Globus pallidus (tissue), 1 donor: ENCODE measurements at regions not wholly inside any gene's neighbourhood (a gene's known extent, or its start where the extent isn't known, plus 50 kb on each side); places are given as distances from the start of the nearest gene placed in this dataset.
"Not testable (repeated sequence)": the region's sequence is repeated elsewhere in the genome, so short reads cannot be mapped to it uniquely, and the experiment has no call there.

Experiments used
- DNase-seq: peaks from one replicate; pipeline ENCODE4 v3.0.0-alpha.2; 2015; ENCODE audit warnings: low spot score

- DNase-seq: no peak
Observed at GRCh38 chr5:5751498-5751897, 329.0 kb downstream of the ICE1 start.

DNA sequence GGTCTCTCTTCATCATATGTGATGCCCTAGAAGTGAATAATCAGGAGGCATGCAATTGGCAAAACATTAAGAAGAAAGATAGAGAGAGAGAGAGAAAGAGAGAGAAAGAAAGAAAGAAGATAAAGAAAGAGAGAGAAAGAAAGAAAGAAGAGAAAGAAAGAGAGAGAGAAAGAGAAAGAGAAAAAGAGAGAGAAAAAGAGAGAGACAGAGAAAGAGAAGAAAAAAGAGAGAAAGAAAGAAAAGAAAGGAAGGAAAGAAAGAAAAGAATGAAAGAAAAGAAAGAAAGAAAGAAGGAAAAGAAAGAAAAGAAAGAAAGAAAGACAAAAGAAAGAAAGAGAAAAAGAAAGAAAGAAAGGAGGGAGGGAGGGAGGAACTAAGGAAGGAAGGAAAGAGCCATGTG, 318.9 kb downstream of the ICE1 start:
- DNase-seq: no peak

DNA sequence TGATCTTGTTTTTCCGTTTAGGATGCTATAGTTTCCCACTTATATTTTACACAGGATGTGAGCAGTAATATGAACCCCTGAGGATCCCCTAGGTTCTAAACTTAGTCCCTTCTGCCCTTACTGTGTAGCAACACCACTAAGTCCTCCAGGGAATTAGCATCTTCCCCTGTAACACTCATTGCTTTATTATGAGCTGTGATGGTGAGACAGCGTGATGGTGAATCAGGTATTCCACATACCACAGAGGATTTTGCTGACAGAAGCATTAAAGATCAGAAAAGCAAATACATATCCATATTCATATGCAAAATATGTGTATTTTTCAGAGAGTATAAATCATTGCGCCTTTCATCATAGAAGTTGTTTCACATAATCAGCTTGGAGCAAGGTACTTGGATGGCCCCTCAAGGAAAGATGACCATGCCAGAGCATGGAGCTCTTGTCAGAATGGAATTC, 317.0 kb downstream of the ICE1 start:
- no peak for DNase-seq

DNA sequence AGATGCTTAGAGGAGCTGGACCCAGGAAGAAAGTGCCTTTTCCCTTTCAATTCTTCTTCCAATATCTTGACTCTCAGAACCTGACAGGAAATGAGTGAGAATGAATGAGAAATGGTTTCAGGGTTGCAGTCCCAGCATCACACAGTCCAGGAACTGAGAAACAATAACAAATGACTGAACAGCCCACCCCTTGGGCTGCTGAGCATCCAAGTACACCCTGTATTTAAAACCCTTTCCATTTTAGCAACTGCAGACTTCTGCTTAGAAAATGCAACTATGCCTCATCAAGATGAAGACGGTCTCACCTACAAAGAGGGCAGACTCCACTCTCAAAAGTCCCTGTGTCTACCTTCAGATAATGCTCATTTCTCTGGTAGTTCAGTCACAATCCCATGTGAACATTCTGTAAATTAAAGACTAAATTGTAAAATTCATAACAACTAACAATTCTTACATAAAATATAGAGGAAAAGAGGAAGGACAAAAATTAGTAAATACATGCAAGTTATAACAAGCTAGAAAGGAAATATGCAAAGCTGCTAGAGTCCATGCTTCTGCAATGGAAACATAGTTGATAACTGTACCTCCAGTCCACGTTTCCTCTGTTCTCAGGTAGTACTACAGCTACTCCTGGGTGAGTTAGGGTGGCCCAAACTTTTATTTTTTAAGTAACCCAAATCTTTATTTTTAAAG, 316.5 kb downstream of the ICE1 start:
- no peak for DNase-seq

GRCh38 chr5:5736007-5736406, 313.5 kb downstream of the ICE1 start:
- no peak for DNase-seq

DNA sequence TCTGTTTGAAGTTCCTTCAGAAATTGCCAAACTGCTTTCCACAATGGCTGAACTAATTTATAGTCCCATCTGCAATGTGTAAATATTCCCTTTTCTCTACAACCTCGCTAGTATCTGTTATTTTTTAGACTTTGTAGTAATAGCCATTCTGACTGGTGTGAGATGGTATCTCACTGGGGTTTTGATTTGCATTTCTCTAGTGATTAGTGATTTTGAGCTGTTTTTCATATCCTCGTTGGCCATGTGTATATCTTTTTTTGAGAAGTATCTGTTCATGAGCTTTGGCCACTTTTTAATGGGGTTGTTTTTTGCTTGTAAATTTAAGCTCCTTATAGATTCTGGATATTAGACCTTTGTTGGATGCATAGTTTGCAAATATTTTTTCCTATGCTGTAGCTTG, 310.6 kb downstream of the ICE1 start:
- DNase-seq: not testable (repeated sequence)

GRCh38 chr5:5726401-5726800, 303.9 kb downstream of the ICE1 start:
- DNase-seq: no peak

GRCh38 chr5:5721881-5722280, 299.4 kb downstream of the ICE1 start:
- no peak for DNase-seq

- no peak for DNase-seq
Observed at GRCh38 chr5:5719292-5719691, 296.8 kb downstream of the ICE1 start.

GRCh38 chr5:5716665-5717064, 294.2 kb downstream of the ICE1 start:
- DNase-seq: no peak

GRCh38 chr5:5711592-5711991, 289.1 kb downstream of the ICE1 start:
- DNase-seq: no peak

DNA sequence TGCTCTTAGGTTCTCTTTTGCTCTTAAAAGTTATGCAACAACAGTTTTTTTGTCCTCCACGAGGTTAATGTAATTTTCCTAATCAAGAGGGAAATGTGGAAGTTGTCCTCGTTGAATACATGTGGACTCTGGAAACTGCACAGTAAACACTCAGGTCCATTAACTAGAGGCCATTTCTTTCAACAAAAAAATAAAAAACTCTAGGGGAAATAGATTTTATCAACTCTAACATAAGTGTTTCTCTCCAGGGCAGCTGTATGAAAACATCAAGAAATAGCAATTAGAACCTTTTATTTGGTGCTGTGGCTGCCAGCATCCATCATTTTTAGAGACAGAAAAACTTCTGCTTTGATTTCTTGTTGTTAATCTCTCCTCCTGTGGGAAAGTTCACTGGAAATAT, 288.6 kb downstream of the ICE1 start:
- no peak for DNase-seq

- no peak for DNase-seq
Observed at GRCh38 chr5:5710471-5710870, 288.0 kb downstream of the ICE1 start.

DNA sequence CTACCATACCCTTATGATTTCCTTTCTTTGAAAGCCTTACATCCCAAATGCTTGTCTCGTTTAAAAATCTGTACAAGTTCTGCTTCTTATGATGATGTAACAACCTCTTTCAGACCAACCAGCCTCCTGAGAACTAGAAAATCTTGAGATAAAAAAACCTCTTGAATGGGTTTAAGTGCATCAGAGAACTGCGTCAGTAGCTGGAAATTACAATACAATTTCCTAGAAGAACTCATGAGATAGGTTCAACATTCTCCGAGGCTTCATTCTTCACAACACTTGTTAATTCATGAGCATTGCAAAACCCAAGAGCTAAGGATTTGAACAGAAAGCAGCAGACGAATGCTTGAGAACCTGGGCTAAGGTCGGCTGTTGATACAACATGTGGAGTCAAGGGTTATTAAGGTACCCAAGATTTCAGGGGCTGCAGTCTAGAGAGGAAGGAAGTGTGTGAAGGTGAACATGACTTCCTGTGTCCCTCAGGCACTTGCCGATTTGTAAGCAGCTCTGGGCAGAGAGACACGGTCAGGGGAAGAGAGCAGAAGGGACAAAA, 286.0 kb downstream of the ICE1 start:
- DNase-seq: no peak

GRCh38 chr5:5705010-5705409, 282.5 kb downstream of the ICE1 start:
- DNase-seq: no peak

DNA sequence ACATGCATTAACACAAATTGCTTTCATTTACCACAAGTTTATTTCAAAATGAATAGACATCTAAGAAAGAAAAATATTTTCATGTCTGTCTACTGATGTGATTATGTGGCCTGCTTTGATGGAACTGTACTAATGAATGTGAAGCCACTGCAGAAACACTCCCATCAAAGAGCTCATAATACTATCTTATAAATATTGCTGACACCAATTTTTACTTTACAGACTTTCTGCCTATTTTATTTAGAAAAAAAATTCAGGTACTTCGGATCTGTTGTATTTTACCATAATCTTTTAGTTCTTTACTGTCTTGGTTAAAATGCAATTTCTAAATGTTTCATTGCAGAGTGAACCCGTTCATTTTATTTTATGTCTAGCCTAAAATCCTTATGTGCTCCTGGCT, 281.9 kb downstream of the ICE1 start:
- DNase-seq: no peak

DNA sequence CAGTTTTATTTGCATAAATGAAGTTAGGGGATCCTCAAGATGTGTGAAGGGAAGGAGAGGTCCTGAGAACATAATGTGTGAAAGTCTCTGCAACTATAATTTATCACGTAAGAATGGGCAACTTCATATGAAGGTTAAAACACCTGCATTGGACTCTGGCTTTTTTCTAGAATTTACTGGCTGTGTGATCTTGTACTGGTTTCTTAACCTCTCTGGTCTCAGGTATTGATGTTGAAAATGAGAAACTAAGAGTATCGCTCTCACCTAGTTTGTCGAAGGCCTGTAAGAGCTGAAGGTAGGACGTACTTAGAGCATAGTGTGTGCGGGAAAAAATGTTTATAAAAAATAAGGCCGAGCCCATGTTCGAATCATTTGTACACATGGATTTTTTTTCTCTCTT, 280.5 kb downstream of the ICE1 start:
- no peak for DNase-seq

DNA sequence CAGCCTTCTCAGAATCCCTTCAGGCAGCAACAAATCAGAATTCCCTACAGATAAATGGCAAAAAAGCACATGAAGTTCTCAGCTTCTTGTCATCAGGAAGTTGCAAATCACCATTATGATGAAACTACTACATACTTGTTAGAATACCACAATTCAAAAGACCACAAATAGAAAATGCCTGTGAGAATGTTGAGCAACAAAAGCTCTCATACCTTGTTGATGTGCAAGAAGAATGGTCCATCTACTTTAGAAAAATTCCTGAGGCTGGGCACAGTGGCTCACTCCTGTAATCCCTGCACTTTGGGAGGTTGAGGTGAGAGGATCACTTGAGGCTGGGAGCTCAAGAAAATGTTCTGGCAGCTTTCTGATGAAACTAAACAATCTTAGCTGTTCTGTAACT, 278.1 kb downstream of the ICE1 start:
- DNase-seq: no peak

DNA sequence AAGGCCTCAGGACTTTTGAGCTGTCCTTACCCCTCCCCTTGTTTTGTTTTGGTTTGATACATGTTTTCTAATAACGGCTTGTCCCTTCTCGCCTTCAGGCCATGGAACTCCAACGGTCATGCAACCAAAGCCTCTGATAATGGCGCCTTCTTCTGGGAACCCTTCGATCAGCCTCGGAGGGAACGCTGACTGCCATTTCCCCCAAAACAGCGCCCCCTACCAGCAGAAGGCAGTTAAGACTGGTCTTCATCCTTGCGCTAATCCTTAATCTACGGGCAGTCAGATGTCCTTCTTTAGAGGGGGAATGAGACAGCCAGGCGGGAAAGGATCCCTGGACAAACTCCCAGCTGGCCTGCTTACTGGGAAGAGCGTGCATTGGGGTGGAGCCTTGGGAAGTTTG, 276.6 kb downstream of the ICE1 start:
- DNase-seq: no peak

DNA sequence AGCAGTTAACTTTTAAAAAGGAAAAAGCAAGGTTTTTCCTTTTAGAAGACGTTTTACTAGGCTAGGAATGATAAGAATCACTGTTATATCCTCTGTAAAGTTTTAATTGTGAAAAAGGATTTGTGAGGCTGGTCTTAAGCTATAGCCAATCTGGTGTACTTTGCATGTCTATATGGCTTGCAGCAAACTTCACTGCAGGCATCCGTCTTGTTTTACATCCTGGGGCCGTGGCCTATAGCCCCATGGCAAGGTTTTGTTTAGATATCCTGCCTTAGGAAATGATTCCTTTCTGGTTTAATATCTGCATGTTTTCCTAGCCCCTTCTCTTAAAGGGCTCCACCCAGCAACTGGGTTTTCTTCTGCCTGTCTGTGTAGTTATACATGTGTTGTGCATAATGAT, 272.8 kb downstream of the ICE1 start:
- DNase-seq: no peak

DNA sequence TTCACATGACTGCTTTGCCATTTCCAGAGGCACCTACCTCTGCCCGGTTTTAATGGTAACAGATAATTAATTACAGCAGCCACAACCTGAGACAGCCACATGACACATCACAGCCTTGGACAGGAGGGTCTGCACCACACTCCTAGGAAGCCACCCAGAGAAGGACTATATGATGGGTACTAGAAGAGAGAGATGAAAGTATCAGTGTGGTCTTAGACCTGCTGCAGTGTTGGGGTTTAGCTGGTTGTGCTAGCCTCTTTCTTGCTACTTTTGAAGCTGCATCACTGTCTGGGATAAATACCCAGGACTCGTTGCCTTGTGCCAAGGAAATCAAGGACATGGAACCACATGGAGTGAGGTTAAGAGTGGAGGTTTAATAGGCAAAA, 266.4 kb downstream of the ICE1 start:
- no peak for DNase-seq

DNA sequence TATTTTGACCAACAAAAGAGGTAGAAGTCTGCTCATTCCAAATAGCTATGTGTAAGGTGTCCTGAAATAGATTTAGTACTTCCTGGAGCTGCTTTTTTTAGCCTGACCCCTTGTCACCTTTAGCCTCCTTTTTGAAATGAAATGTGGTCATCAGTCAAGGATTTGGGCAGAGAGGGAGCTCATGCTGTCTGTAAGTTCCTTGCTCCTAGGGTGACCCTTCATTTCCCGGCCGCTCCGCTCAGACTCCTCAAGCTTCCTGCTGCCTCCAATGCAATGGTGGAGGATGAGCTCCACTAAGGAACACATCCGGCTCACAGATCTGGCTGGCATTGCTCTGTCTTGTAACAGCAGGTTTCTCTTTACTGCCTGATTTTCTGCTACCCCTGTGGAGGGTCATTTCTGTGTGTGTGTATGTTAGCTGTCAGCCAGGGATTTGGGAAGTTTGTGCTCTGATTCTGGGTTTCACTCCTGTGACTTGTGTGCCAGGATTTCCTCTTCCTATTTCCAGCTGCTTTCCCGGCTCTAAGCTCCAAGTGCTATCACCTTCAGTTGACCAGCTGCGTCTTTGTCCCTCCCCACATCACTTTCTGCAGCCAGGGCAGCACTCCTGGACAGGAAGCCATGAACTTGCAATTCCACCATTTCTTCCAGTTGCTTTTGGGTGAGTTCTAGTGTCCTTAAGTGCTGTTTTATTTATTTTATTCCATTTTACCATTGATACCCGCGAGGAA, 265.9 kb downstream of the ICE1 start:
- DNase-seq: no peak

DNA sequence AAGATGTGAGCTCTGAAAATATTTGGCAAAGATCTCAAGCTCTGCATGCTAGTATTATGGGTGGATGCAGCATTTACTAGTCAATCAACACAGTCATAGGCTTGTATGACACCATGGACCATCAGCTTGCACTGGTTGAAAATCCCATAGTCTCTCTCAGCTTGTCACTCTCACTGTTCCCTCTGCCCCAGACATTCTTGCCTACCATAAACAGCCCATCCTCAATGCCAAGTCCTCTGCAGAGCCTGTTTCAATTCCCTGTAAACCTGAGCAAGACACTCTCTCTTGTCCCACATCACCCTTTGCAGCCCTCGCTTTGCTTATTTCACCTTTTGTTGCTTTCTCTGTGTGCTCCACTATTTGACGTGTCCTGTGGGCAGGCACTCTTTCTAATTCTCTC, 264.6 kb downstream of the ICE1 start:
- no peak for DNase-seq

DNA sequence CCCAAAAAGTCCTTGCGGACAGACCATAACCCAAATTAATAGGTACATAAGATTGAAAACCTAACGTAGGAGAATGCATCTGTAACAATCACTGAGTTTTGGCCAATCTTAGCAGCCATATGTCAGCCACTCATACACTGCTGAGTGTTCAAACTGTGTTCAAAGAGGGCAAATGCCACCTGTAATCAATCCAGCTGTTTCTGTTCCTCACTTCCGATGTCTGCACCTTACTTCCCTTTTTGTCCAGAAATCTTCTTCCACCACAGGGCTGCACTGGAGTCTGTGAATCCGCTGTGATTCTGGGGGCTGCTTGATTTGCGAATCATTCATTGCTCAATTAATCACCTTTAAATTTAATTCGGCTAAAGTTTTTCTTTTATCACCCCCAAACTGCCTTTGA, 263.9 kb downstream of the ICE1 start:
- DNase-seq: no peak
